GM18909 (cell line): ENCODE measurements at regions not wholly inside any gene's neighbourhood (a gene's known extent, or its start where the extent isn't known, plus 50 kb on each side); places are given as distances from the start of the nearest gene placed in this dataset.
"Not testable (repeated sequence)": the region's sequence is repeated elsewhere in the genome, so short reads cannot be mapped to it uniquely, and the experiment has no call there.

Experiments
- ATAC-seq: cut with Tn5 transposase; IDR thresholded peaks from one replicate; pipeline ENCODE4 v1.9.1; 2021; ENCODE audit warnings: mild to moderate bottlenecking; ENCODE audit not compliant: unreplicated experiment, poor library complexity

DNA sequence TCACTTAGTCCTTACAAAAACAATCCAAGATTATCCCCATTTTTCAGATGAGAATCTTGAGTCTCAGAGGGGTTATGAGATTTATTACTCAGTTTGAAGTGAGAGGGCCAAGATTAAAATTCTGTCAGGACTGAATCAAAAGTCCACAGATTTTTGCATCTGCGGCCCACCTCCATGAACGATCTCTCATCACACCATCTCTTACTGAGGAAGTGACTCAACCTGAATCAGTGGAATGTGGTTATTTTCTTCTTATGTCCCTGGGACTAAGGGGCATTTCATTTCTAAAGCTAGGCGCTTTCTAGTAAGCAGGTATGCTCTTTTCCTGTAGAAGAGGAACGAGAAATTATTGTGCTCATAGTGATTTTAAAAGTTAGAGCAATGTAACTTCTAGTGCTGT lies 360.3 kb upstream of the SPHKAP start:
- ATAC-seq = no peak

DNA sequence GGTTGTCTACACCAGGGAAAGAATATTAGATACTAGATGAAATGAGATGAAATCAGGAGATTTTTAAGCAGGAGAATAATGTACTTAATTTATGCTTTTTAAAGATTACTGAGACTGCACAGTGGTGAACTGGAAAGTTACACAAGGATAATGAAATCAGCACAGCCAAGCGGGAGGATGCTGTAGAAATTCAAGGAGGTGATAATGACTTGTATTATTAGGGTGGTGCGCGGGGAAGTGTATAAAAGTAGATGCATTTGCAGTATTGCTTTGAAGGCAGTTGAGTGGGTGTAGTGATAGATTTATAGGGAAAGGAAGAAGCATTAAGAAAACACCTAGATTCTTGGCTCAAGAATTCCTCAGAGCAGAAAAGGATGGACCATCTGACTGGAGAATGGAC lies 359.5 kb upstream of the SPHKAP start:
- ATAC-seq = no peak

DNA sequence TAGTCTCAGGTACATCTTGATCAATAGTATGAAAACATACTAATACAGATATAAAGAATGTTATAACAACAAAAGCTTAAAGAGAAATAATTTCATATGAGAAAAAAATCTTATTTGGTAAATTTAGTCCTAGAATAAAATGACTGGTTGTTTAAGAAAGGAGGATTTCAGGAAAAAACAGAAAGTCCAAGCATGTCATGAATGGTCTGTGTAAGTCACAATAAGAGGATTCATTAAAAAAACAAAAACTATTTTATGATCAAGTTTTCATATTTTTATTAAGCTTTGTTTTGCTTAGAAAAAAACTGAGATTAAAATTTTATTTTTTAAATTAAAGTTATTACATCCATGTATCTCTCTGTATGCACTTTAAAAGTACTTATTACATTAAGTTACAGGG lies 353.9 kb upstream of the SPHKAP start:
- ATAC-seq = no peak

DNA sequence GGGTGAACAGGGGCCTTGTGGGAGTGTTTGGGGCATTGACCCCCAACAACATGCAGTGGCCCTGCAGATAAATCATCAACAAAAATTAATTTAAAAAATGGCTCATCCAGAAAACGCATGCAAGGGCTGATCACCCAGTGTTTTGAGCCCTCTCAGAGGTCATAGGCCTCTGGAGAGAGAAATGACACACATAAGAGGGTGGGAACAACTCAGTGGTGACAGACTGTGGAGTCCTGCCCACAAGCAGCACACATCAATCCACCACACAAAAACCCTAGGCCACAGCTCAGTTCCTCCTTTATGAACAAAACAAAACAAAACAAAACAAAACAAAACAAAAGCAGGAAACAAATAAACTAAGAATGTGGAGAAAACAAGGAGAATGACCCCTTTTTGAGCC lies 351.7 kb upstream of the SPHKAP start:
- ATAC-seq = no peak

DNA sequence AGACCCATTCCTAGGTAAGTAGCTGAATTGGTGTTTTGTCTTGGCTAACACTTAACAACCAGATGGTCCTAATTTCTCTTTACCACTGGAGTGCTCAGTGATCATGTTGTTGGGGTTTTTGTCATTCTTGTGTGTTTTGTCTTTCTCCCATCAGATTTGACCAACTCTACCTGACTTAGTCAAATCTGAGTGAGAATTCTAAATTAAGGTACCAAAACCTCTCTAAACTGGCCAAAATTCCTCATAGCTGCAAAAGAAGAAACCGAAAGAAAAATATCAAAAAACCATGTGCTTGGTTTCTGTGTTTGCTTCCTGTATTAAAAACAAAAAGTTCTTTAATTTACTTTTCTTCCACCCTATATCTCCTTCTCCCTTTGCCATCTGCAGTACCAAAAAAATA lies 350.7 kb upstream of the SPHKAP start:
- ATAC-seq = no peak

DNA sequence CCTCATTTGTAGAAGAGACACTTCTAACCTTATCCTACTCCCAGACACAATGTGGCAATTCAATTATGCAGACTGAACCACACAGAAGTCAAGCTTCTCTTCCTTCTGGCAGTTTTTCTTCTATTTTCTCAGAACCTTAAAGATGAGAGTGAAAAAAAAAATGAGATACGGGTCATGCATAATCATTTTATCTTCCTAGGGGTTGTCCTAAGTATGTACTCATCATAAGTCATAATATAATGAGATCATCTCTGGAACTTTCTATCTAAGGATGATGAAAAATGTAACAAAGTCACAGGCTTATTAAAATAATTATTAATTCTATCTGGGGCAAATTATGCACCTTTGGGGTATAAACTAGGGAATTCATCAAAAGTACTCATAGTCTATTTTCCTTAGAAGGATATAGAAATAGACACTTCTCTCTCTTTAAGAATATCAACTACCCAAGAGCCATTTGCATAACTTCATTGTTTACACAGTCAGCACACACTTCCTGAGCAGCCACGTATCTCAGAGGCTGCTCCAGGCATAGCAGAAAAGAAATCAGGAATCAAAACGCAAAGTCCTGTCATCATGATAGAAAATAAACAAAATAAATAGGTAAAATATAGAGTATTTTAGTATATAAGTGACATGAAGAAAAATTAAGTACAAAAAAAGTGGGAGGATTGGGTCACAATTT lies 345.9 kb upstream of the SPHKAP start:
- no peak for ATAC-seq

DNA sequence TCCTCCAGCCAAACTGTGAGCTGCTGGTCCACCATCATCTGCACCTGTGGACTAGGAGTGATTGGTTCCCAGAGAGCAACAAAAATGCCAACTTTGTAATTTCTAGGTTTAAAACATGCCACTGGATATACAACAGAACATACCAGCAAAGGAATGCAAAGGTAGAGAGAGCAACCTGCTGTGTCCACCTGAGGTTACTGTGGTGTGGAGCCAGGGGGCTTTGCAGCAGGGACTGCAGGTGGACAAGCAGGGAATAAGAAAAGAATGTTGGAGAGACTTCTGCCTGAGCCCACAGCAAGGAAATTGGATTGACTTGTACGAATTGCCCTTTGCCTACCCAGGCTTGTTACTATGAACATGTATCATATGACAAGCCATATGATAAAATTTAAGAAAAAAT lies 345.2 kb upstream of the SPHKAP start:
- ATAC-seq = no peak

DNA sequence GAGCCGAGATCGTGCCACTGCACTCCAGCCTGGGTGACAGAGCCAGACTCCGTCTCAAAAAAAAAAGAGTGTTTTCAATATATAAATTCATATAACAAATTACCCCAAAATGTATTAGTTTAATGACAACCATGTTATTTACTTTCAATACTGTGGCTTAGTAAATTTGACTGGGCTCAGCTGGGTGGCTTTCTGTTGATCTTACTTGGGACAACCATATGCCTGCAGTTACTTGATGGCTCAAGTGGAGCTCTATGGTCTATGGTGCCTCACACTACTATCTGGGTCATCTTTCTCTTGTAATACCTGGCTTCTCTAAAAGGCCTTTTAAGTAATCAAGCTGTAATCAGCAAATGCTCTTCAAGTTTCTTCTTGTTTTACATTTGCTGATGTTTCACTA lies 341.5 kb upstream of the SPHKAP start:
- no peak for ATAC-seq

DNA sequence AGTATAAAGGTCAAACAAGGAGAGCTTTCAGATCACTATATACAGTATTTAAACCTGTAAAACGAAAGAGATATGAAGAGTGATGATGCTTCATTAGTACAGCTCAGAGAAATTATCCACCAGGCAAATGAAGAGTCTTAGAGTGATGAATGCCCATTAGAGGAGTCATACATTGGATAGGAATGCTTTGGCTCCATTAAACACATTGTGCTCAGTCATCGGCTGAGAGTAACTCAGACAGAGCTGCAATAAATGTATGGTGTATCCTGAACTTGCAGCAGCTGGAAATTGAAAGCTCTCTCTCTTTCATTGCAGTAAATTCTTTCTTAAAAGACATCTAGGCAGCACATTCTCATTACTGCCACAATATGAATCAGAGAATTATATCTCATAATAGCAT lies 340.8 kb upstream of the SPHKAP start:
- ATAC-seq = no peak

DNA sequence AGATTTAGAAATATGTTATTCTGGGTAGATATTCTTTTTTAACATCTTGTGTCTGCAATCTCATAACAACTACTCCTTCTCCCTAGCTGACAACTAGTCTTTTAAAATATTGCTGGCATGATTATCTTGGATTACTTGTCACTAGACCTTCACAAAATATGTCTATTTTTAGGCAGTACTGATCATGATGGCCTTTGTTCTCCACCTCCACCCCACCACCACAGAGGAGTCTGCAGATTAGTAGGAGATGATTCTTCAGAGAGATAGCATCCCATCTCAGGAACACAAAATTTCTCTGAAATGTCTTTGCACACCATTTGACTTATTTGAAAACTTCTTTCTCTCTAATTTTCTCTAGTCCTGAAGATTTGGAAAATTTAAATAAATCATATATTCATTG lies 338.1 kb upstream of the SPHKAP start:
- no peak for ATAC-seq

DNA sequence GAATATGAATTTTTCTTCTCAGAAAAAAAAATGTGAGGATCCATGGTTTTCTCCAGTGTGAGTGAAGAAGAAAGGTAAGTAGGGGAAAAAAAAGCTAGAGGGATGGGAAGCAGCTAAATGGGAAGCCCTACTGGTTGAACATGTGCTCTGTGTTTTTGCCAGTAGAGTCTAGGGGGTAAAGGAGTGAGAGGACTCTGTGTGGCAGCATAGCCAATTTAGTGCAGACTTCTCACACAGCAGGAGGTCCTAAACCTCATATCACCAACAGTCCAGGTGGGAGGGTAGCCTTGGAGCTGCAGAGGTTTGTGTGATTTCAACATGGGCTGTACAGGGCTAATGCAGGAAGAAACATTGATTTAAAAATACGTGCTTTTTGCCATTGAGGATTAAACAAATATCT lies 334.5 kb upstream of the SPHKAP start:
- no peak for ATAC-seq

DNA sequence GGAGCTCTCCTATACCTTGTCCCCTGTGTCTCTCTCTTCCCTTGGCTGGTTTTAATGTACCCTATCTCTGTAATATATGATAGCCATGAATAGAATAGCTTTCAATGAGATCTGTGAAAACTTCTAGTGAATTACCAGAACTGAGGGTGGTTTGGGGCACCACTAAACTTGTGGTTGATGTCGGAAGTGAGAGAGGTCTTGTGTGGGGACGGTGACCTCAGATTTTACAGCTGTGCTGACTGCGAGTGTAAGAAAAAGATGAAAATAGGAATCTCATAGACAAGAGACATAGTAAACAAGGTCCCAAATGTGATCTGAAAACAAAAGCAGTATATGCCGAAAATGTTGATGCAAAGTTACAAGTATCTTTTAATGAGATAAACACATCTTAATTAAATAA lies 332.0 kb upstream of the SPHKAP start:
- not testable (repeated sequence) for ATAC-seq

DNA sequence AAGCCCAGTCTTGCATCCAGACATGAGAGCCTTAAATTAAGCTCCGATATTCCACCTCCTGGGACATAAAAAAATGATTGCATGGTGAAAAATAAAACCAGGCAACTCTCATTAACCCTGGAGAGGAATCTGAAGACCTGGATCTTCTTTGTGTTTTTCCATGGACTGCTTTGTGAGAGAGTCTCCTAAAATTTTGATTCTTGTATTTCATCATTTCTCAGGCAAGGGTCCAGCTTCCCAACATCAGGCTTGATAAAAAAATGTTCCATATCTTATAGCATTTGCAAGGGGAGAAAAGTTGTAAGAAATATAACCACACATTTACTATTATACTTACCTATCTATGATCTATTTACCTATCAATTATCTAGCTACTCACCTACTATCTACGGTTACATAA lies 327.5 kb upstream of the SPHKAP start:
- ATAC-seq = no peak

DNA sequence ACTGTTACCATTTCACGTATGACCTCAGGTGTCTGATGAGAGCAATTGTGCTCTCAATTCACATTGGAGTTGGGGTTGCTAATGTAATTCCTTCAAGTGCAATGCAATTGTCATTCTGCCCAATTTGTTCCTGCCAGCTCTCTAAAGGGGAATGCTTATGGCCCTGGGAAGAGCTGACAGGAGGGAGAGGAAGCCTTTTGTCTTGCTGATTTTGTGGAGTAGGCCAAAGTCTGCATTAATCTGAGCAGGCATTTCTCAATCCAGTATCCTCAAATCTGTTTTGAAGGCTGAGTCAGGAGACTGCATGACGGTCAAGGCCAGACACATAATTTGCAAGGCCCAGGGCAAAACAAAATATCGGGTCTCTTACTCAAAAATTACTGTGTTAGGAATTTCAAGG lies 326.4 kb upstream of the SPHKAP start:
- ATAC-seq = no peak

DNA sequence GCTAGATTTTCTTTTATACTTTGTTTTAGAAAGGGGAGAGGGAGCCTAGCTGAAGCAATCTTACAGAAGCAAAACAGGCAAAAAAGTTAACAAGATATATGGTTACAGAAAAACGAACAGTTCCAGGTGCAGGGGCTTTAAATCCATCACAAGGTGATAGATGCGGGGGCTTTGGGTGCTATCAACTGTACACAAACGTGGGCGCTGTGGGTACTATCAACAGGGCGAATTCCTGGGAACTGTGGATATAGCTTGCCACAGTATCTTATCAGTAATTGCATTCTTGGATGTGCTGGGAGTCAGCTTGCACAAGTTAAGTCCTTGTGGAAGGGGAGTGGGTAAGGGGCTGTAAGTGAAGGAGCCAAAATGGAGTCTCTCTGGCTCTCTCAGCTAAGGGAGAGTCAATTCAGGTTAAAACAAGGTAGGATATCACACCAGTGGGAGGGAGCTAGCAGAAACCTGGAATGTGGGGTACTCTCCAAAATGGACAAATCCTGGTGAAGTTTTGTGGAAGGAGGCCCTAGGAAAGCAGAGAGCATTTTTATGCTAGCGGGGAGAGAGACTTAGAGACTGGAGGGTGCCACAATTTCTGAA lies 325.8 kb upstream of the SPHKAP start:
- ATAC-seq = no peak

DNA sequence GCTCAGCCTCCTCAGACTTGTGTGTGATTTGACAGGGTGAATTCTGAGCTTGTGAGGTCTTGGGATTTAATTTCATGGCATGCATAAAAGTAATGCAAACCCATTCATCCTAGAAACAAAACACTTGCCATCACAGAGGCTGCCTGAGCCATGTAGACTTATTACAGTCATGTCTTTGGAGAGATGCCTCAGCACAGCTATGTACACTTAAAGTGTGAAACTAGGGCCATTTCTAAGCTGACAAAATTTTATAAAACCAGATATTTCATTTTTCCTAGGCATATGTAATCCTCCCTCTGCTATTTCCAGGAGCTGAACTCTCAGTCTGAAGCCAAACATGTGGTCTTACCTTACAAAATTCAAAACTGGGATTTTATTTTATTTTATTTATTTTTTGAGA lies 322.2 kb upstream of the SPHKAP start:
- no peak for ATAC-seq

DNA sequence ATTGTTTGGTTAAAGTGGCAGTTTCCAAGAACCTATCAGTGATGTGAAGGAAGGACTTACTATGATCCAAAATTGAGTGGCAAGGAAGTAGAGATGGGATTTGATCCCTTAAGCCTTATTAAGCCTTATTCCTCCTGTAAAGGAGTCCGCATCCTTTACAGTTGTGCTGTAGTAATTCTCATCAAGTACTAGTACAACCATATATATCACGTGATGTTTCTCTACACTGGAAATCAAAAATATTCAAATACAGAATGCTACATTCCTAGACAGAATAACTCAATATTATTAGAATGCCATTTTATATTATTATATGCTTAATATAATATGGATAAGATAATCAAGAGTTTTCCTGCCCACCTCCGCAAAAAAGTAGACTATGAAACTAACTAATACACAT lies 312.4 kb upstream of the SPHKAP start:
- ATAC-seq = no peak

DNA sequence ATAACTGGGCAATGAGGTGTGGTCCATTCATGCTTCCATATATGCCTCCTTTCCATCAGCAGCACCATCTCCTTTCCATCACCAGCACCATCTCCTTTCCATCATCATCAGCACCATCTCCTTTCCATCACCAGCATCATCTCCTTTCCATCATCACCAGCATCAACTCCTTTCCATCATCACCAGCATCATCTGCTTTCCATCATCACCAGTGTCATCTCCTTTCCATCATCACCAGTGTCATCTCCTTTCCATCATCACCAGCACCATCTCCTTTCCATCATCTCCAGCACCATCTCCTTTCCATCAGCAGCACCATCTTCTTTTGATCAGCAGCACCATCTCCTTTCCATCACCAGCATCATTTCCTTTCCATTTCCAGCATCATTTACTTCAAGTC lies 297.5 kb upstream of the SPHKAP start:
- no peak for ATAC-seq

DNA sequence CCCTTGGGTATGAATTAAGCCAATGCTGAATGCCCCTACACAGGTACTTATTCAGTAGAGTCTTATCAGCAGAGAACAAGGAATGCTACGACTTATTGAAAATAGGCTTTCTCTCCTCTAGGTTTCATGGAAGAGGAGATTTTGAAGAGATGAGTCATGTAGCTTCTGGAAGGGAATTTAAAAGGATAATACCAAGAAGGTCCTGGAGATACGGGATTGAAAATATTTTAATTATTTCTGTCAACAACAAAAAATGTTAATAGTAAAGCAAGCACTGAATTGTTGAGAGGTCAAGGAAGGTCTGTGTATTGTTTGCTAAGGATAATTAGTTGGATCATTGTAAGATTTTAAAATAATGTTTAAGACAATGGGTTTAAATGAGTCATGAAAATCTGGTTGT lies 293.0 kb upstream of the SPHKAP start:
- ATAC-seq = no peak

DNA sequence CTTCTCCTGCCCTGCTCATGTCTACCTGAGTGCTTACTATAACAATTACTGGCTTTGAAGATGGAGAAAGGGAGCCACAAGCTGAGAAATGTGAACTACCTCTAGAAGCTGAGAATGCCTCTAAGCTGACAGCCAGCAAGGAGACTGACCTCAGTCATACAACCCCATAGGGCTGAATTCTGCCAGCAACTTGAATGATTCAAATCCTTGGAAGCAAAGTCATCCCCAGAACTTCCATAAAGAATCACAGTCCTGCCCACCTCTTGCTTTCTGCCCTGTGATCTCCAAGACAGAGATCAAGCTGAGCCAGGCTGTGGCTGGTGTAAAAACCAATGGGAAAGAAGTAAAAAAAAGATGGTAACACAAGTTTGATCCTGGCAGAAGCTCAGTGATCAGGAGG lies 288.2 kb upstream of the SPHKAP start:
- ATAC-seq = no peak

DNA sequence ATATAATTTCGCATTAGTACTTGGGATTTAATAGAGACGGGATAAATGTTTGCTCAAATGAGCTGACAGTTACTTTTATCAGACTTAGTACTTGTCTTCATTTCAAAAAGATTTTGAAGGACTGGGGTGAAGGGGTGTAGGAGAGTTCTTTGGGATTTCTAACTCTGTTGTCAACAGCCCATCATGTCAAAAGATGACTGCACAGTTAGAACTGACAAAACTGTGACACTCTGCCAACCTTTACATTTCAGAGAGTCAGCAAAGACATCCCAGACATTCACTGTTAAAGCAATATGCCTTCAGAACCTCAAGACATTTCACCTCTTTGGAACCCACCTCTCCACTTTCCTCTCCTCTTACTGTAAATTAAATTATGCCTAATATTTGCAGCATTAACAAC lies 285.4 kb upstream of the SPHKAP start:
- ATAC-seq = no peak

DNA sequence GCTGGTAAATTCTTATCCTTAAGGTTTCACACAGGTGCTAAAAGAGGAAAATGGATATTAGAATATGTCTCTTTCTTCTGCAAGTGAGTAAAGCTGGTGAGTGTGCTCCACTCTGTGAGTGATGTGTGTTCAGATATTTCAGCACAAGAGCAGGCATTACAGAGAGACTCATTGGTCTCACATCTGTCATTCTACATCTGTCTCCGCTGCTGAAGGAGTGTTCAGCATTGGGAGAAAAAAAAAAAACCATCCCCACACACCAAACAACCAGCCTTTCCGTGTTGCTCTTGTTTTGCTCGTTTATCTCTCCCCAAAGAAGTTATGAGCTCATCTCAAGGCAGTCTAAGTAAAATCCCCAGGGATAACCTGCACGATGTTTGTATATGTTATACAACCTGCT lies 283.9 kb upstream of the SPHKAP start:
- ATAC-seq = no peak

DNA sequence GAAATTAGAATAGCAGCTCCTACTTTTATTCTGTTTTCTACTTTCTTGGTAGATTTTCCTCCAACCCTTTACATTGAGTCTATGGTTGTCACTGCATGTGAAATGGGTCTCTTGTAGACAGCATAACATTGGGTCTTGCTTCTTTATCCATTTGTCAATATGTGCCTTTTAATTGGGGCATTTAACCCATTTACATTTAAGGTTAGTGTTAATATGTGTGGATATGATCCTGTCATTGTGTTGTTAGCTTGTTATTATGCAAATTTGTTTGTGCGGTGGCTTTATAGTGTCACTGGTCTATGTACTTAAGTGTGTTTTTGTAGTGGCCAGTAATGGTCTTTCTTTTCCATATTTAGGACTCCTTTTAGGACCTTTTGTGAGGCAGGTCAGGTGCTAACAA lies 276.9 kb upstream of the SPHKAP start:
- no peak for ATAC-seq
